ENCODE measurements at regions not wholly inside any gene's neighbourhood (a gene's known extent, or its start where the extent isn't known, plus 50 kb on each side); places are given as distances from the start of the nearest gene placed in this dataset.

DNA sequence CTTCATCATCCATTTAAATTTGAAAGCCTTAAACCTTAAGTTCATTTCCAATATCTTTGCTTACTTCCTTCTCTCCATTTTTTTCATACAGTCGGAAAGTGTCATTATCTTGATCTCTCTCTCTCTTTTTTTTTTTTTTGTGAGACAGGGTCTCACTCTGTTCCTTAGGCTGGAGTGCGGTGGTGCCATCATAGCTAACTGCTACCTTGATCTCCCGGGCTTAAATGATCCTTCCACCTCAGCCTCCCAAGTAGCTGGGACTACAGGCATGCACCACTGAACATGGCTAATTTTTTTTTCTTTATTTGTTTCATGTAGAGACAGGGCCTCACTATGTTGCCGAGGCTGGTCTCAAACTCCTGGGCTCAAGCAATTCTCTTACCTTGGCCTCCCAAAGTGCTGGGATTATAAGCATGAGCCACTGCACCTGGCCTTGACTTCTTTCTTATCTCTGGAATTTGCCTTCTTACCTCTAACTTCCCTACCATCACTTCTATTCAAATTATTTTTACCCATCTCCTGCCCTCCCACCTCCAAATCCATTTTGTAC is 222.2 kb downstream of the MYCN start:
- Histone ChIP-seq H4K20me1 (ENCODE audit: low read depth, low read length) (no peaks in the 10 kb centered on the region), H3K4me3 (ENCODE audit: insufficient read depth, low read length, poor library complexity, severe bottlenecking) (no peak overlapping the region), H3K27ac (ENCODE audit: low read depth, low read length) (no peak overlapping the region), H3K79me2 (ENCODE audit: insufficient read depth, low read length) (no peaks in the 10 kb centered on the region), H3K27me3 (ENCODE audit: low read length) (no peaks in the 10 kb centered on the region), H3K36me3 (ENCODE audit: low read length) (no peaks in the 10 kb centered on the region), H3K4me2 (ENCODE audit: low read depth, low read length, poor library complexity, severe bottlenecking) (no peak overlapping the region), H3K9me2 (replicated peaks; ENCODE audit: insufficient read depth, low read length) (no peaks in the 10 kb centered on the region), H2AFZ (ENCODE audit: low read depth, low read length, severe bottlenecking) (no peak overlapping the region), H3F3A (ENCODE audit: insufficient read depth) (no peaks in the 10 kb centered on the region), H3K9me3 (ENCODE audit: insufficient read depth, low read length) (no peaks in the 10 kb centered on the region), H3K9ac (ENCODE audit: low read length) (no peak overlapping the region)
- TF ChIP-seq EZH2phosphoT487 (conservative IDR thresholded peaks at IDR 0.05; ENCODE audit: low read length), result no peak
- TF ChIP-seq, protein P1, sequence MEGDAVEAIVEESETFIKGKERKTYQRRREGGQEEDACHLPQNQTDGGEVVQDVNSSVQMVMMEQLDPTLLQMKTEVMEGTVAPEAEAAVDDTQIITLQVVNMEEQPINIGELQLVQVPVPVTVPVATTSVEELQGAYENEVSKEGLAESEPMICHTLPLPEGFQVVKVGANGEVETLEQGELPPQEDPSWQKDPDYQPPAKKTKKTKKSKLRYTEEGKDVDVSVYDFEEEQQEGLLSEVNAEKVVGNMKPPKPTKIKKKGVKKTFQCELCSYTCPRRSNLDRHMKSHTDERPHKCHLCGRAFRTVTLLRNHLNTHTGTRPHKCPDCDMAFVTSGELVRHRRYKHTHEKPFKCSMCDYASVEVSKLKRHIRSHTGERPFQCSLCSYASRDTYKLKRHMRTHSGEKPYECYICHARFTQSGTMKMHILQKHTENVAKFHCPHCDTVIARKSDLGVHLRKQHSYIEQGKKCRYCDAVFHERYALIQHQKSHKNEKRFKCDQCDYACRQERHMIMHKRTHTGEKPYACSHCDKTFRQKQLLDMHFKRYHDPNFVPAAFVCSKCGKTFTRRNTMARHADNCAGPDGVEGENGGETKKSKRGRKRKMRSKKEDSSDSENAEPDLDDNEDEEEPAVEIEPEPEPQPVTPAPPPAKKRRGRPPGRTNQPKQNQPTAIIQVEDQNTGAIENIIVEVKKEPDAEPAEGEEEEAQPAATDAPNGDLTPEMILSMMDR (IDR thresholded peaks at IDR 0.05; ENCODE audit: insufficient read depth, low read length, poor library complexity, severe bottlenecking), result no peak

DNA sequence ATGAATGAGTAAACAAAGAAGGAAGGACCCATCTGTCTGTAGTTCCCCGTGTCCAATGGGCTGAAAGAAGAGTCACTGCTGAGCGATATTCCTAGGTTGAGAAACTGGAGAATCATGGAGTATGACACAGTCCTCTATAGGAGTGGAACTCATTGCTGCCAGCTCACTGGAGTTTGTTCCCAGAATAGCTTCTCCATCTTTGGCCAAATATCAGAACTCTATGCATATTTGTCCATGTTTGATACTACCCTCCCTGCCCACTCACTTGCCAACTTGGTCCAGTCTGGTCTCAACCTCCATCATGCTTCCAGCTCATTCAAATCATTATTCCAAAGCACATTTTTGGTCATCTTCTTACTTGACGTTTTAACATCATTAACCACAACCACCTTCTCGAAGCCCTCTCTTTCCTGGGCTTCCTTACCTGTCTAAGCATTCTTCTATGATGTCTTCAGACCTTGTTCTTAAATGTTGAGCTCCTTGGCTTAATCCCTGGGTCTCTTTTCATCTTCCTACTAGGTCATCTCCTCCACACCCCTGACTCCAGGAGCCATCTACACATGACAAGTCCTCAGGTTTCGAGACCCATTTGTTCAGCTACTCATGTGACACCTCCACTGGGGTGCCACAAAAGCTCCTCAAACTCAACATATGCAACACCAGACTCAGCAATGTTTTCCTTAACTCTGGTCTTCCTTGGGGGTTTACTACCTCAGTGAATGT is 221.6 kb downstream of the MYCN start:
- no peaks in the 10 kb centered on the region for H4K20me1 ChIP-seq (ENCODE audit: low read depth, low read length)
- H3K9ac ChIP-seq (ENCODE audit: low read length), result no peak overlapping the region
- TF ChIP-seq, protein P1 (IDR thresholded peaks at IDR 0.05; ENCODE audit: insufficient read depth, low read length, poor library complexity, severe bottlenecking), result no peak
- TF ChIP-seq EZH2phosphoT487 (conservative IDR thresholded peaks at IDR 0.05; ENCODE audit: low read length), result no peak
- no peak overlapping the region for H2AFZ ChIP-seq (ENCODE audit: low read depth, low read length, severe bottlenecking)
- H3K4me3 ChIP-seq (ENCODE audit: insufficient read depth, low read length, poor library complexity, severe bottlenecking), result no peak overlapping the region
- no peak overlapping the region for H3K27ac ChIP-seq (ENCODE audit: low read depth, low read length)
- H3K4me2 ChIP-seq (ENCODE audit: low read depth, low read length, poor library complexity, severe bottlenecking), result no peak overlapping the region
- H3K36me3 ChIP-seq (ENCODE audit: low read length), result no peaks in the 10 kb centered on the region
- no peaks in the 10 kb centered on the region for H3K79me2 ChIP-seq (ENCODE audit: insufficient read depth, low read length)
- no peaks in the 10 kb centered on the region for H3K9me3 ChIP-seq (ENCODE audit: insufficient read depth, low read length)
- H3F3A ChIP-seq (ENCODE audit: insufficient read depth), result no peaks in the 10 kb centered on the region
- no peaks in the 10 kb centered on the region for H3K9me2 ChIP-seq (replicated peaks; ENCODE audit: insufficient read depth, low read length)
- H3K27me3 ChIP-seq (ENCODE audit: low read length), result no peaks in the 10 kb centered on the region

DNA sequence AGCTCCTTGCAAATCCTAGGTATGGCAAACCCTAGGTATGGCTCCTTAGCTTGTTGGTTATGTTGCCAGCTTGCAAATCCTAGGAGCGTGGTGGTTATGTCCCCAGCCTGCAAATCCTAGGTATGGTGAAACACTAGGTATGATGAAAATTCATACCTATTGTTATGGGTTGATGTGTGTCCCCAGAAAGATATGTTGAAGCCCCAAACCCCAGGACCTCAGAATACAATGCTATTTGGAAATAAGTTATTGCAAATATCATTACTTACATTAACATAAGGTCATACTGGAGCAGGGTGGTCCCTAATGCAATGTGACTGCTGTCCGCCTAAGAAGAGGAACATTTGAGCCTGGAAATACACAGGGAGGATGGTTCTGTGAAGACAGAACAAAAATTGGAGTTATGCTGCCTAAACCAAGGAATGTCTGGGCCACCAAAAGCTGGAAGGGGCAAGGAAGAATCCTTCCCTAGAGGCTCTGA is 220.8 kb downstream of the MYCN start:
- Histone ChIP-seq H3K4me3 (ENCODE audit: insufficient read depth, low read length, poor library complexity, severe bottlenecking) (no peak overlapping the region), H3F3A (ENCODE audit: insufficient read depth) (no peaks in the 10 kb centered on the region), H3K9ac (ENCODE audit: low read length) (no peak overlapping the region), H3K9me2 (replicated peaks; ENCODE audit: insufficient read depth, low read length) (no peaks in the 10 kb centered on the region), H3K79me2 (ENCODE audit: insufficient read depth, low read length) (no peaks in the 10 kb centered on the region), H4K20me1 (ENCODE audit: low read depth, low read length) (no peaks in the 10 kb centered on the region), H3K27ac (ENCODE audit: low read depth, low read length) (no peak overlapping the region), H3K27me3 (ENCODE audit: low read length) (no peaks in the 10 kb centered on the region), H3K36me3 (ENCODE audit: low read length) (no peaks in the 10 kb centered on the region), H2AFZ (ENCODE audit: low read depth, low read length, severe bottlenecking) (no peak overlapping the region), H3K4me2 (ENCODE audit: low read depth, low read length, poor library complexity, severe bottlenecking) (no peak overlapping the region), H3K9me3 (ENCODE audit: insufficient read depth, low read length) (no peaks in the 10 kb centered on the region)
- no peak for TF ChIP-seq EZH2phosphoT487 (conservative IDR thresholded peaks at IDR 0.05; ENCODE audit: low read length)
- TF ChIP-seq, protein P1 (IDR thresholded peaks at IDR 0.05; ENCODE audit: insufficient read depth, low read length, poor library complexity, severe bottlenecking), result no peak
